Gastroesophageal sphincter (tissue), 4 donors: ENCODE measurements at regions not wholly inside any gene's neighbourhood (a gene's known extent, or its start where the extent isn't known, plus 50 kb on each side); places are given as distances from the start of the nearest gene placed in this dataset.

ENCODE experiments used
- ATAC-seq: fragments of 150-250 bp; one replicate; pipeline ENCODE4 v1.9.1; 2016; ENCODE audit warnings: mild to moderate bottlenecking, moderate library complexity
- H3K27ac ChIP-seq, 4 donors: fragments of 200-600 bp; sonication (generic) in 3 of 4; 1 replicate in 3 of 4; 2 replicates in 1 of 4; pipeline ENCODE4 v1.5.1; 2016 to 2019
- H3K27me3 ChIP-seq: fragments of 200-600 bp; sonication (generic); one replicate; pipeline ENCODE4 v1.5.1; 2019
- H3K36me3 ChIP-seq, 2 donors: fragments of 200-600 bp; sonication (generic); one replicate each; pipeline ENCODE4 v1.5.1; 2019; ENCODE audit warnings: control low read depth in 1 of 2
- H3K4me1 ChIP-seq, 3 donors: fragments of 200-600 bp; sonication (generic); 1 replicate in 2 of 3; 2 replicates in 1 of 3; pipeline ENCODE4 v1.5.1; 2016 to 2019; ENCODE audit warnings: control low read depth in 2 of 3
- H3K4me3 ChIP-seq, 2 donors: fragments of 200-600 bp; sonication (generic); one replicate each; pipeline ENCODE4 v1.5.1; 2019; ENCODE audit warnings: mild to moderate bottlenecking in 1 of 2, moderate library complexity in 1 of 2
- H3K9me3 ChIP-seq, 3 donors: fragments of 200-600 bp; sonication (generic); one replicate each; pipeline ENCODE4 v1.5.1; 2017 to 2019; ENCODE audit warnings: control low read depth in 2 of 3
- EP300 ChIP-seq: sonication (generic); formaldehyde crosslinking; IDR thresholded peaks from one replicate; pipeline ENCODE4 v1.6.1; 2017; ENCODE audit warnings: antibody characterized with exemption, mild to moderate bottlenecking
- POLR2A ChIP-seq, 2 donors: fragments of 450-650 bp; IDR thresholded peaks; one replicate each; pipeline ENCODE4 v1.6.1; 2017; ENCODE audit warnings: antibody characterized with exemption in 2 of 2, mild to moderate bottlenecking in 2 of 2, moderate library complexity in 1 of 2
- POLR2AphosphoS5 ChIP-seq: sonication (generic); formaldehyde crosslinking; IDR thresholded peaks from one replicate; pipeline ENCODE4 v1.6.1; 2017; ENCODE audit warnings: antibody characterized with exemption
- WGBS, 2 donors: methylation state at CpG; one replicate each; pipeline ENCODE4 v1.1.5; 2018; ENCODE audit warnings: low coverage in 1 of 2; 5-methylcytosine and 5-hydroxymethylcytosine counted together
- TF ChIP-seq, protein P1 (sequence below), 4 experiments: fragments of 200-600 bp in 2 of 4; fragments of 450-650 bp in 2 of 4; sonication (generic) in 1 of 4; IDR thresholded peaks; one replicate each; pipeline ENCODE4 v1.5.1; 2017 to 2019; ENCODE audit warnings: antibody characterized with exemption in 4 of 4, mild to moderate bottlenecking in 2 of 4, moderate library complexity in 2 of 4

DNA sequence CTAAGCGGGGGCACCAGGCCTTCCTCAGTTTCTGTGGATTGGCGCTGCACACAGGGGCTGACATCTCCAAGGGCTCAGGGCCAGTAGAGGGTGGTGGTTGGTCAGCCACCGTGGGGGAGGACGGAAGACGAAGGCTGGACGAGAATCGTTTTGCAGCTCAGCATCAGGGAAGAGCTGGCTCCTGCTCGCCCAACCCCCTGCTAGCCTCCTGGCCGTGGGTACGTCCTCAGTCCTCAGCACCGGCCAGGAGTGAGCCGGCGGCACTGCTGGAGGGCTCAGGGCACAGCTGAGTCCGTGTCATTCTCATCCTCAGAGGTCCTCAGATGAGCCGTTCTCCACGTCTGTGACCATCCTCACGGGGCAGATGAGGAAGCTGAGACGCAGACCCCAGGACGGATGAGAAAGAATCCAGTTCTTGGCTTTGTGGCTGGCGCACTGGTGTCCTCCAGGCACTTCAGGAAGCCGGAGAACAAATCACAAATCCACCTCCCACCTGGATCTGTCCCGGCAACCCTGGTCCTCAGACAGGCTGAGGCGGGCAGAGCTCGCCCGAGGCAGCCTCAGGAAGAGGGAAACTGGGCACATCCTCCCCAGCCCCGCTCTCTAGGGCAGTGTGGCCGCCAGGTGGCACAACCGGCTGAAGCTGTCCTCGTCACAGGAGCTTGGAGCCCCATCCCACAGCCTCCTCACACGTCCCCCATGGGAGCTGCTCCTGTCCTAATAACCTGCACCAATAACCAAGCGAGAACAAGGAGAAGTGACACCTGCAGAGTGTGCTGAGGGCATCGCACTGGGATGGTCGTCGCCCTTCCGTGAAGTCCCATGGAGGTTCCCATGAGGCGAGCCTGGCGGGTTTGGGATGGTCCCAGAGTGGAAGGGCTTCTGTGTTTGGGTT, 393.7 kb downstream of the BRD1 start:
- peaks cover 72% of the 10 kb centered on the region for H3K27me3 ChIP-seq
- no peaks in the 10 kb centered on the region for H3K4me1 ChIP-seq
- H3K9me3 ChIP-seq = peaks cover 0 to 26% (median 0%) of the 10 kb centered on the region in 3 donors
- H3K27ac ChIP-seq = no peak overlapping the region
- no peak for ATAC-seq
- H3K4me3 ChIP-seq = no peak overlapping the region
- WGBS, 2 donors = 83 to 89% methylated on average over 10 to 12 of the region's 37 CpGs
- TF ChIP-seq, protein P1, sequence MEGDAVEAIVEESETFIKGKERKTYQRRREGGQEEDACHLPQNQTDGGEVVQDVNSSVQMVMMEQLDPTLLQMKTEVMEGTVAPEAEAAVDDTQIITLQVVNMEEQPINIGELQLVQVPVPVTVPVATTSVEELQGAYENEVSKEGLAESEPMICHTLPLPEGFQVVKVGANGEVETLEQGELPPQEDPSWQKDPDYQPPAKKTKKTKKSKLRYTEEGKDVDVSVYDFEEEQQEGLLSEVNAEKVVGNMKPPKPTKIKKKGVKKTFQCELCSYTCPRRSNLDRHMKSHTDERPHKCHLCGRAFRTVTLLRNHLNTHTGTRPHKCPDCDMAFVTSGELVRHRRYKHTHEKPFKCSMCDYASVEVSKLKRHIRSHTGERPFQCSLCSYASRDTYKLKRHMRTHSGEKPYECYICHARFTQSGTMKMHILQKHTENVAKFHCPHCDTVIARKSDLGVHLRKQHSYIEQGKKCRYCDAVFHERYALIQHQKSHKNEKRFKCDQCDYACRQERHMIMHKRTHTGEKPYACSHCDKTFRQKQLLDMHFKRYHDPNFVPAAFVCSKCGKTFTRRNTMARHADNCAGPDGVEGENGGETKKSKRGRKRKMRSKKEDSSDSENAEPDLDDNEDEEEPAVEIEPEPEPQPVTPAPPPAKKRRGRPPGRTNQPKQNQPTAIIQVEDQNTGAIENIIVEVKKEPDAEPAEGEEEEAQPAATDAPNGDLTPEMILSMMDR (IDR thresholded peaks at IDR 0.05) = no peak
- no peak for TF ChIP-seq EP300
- no peak for TF ChIP-seq POLR2AphosphoS5
- no peak for TF ChIP-seq POLR2A (IDR thresholded peaks at IDR 0.05)
- H3K36me3 ChIP-seq = no peaks in the 10 kb centered on the region

DNA sequence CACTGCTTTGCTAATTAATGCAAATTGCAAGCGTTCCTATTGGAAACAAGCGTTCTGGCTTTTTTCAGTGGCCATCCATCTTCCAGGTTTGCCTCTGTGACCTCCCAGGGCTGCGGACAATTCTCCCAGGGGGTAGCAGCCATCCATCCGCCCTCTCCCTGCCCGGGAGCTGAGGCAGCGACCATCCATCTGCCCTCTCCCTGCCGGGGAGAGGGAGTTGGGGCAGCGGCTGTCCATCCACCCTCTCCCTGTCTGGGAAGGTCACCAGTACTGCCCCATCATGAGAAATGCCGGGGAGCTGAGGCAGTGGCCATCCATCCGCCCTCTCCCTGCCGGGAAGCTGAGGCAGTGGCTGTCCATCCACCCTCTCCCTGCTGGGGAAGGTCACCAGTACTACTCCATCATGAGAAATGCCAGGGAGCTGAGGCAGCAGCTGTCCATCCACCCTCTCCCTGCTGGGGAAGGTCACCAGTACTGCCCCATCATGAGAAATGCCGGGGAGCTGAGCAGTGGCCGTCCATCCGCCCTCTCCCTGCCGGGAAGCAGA, 394.7 kb downstream of the BRD1 start:
- Histone ChIP-seq H3K4me1 (no peaks in the 10 kb centered on the region), H3K9me3 (peaks cover 0 to 26% (median 0%) of the 10 kb centered on the region in 3 donors), H3K36me3 (no peaks in the 10 kb centered on the region), H3K27ac (no peak overlapping the region), H3K4me3 (no peak overlapping the region), H3K27me3 (peaks cover 75% of the 10 kb centered on the region)
- TF ChIP-seq, protein P1 (IDR thresholded peaks at IDR 0.05) = no peak
- TF ChIP-seq POLR2A (IDR thresholded peaks at IDR 0.05) (no peak), POLR2AphosphoS5 (no peak), EP300 (no peak)
- WGBS, 2 donors = 36% methylated on average over 5 of the region's 15 CpGs; no CpG with 5 or more reads in 1 of the 2 donors
- ATAC-seq = no peak

DNA sequence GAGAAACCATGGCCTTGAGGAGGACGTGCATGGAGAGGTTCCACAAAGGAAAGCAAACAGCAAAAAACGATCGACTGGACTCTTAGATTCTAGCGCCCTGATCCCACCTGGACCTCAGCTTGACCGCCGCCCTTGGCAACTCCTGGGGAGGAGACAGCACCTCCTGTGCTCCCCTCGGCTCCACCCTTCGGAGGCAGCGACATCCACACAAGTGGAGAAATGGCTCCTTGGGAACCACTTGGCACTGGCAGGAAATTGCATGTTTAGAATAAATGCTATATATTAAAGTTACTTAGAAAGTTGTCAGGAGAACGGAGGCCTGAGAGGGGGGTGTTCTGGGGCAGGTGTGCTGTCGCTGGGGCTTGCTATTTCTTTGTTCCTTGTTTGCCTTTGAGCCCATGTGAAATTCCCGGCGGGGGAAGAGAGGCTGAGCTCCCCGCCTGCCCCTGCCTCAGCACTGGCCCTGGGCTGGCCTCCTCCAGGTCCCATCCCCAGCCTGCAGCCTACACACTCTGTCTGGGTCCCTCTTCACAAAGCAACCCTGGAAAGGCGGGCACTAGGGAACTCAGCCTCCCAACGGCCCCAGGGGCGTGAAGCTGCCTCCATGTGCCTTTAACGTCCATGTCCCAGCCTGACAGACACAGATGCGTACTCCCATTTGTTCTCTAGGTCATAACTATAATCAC, 395.3 kb downstream of the BRD1 start:
- TF ChIP-seq, protein P1 (IDR thresholded peaks at IDR 0.05) = no peak
- TF ChIP-seq POLR2AphosphoS5 (no peak), EP300 (no peak), POLR2A (IDR thresholded peaks at IDR 0.05) (no peak)
- no peak for ATAC-seq
- Histone ChIP-seq H3K27me3 (peaks cover 76% of the 10 kb centered on the region), H3K9me3 (peaks cover 0 to 26% (median 0%) of the 10 kb centered on the region in 3 donors), H3K27ac (no peak overlapping the region), H3K4me3 (no peak overlapping the region), H3K4me1 (no peaks in the 10 kb centered on the region), H3K36me3 (no peaks in the 10 kb centered on the region)
- WGBS, 2 donors = 38 to 59% methylated on average over 4 to 15 of the region's 19 CpGs

DNA sequence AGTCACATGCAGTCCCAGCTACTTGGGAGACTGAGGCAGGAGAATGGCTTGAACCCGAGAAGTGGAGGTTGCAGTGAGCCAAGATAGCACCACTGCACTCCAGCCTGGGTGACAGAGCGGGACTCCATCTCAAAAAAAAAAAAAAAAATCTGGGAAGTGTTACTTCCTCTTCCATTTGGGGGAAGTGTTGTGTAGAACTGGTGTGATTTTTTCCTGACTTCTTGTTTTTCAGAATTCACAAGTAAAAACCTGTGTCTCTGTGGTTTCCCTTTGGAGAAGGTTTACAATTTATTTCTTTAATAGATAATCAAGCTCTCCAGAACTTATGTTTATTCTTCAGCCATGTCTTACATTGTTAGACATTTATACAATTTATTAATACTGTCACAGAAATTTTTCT, 396.1 kb downstream of the BRD1 start:
- no peak for ATAC-seq
- peaks cover 0 to 26% (median 0%) of the 10 kb centered on the region in 3 donors for H3K9me3 ChIP-seq
- no peak overlapping the region for H3K4me3 ChIP-seq
- no peaks in the 10 kb centered on the region for H3K4me1 ChIP-seq
- TF ChIP-seq POLR2AphosphoS5 = no peak
- WGBS, 2 donors = 65 to 90% methylated on average over 2 of the region's 2 CpGs
- H3K27ac ChIP-seq = no peak overlapping the region
- no peaks in the 10 kb centered on the region for H3K36me3 ChIP-seq
- H3K27me3 ChIP-seq = peaks cover 80% of the 10 kb centered on the region

DNA sequence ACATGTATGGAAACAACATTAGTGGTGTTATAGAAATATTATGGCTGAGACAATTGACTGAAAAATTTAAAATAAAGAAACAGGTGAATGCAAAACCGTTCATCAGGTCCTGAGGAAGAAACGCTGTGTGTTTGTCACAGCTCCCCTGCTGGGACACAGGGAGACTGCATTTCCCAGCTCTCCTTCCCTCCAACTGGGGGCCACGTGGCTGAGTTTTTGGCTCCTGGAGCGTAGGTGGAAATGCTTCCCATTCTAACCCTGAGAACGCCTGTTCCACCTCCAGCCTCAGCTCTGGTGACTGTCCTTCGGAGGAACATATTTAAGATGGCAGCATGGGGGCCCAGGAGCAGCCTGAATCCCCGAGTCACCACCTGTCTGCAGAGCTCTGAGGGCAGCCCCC, 398.6 kb downstream of the BRD1 start:
- WGBS, 2 donors = 27 to 39% methylated on average over 5 to 6 of the region's 7 CpGs

More for the DNA sequence above, 398.6 kb downstream of the BRD1 start:
- Histone ChIP-seq H3K27me3 (peaks cover 78% of the 10 kb centered on the region), H3K9me3 (peaks cover 0 to 8% (median 0%) of the 10 kb centered on the region in 3 donors), H3K4me3 (no peak overlapping the region), H3K27ac (no peak overlapping the region), H3K4me1 (no peaks in the 10 kb centered on the region), H3K36me3 (no peaks in the 10 kb centered on the region)
- no peak for TF ChIP-seq POLR2AphosphoS5
- no peak for TF ChIP-seq POLR2A (IDR thresholded peaks at IDR 0.05)
- TF ChIP-seq, protein P1 (IDR thresholded peaks at IDR 0.05) = no peak
- no peak for TF ChIP-seq EP300
- no peak for ATAC-seq
